Left renal cortex interstitium (tissue), 4 donors: ENCODE measurements at regions not wholly inside any gene's neighbourhood (a gene's known extent, or its start where the extent isn't known, plus 50 kb on each side); places are given as distances from the start of the nearest gene placed in this dataset.
A peak's percentile ranks its signal among the peaks of the same experiment; 100 is the strongest.

Experiments used
- DNase-seq, 4 donors: peaks; one replicate each; pipeline ENCODE4 v3.0.0-alpha.2; 2013; ENCODE audit warnings: low read depth in 4 of 4, low spot score in 2 of 4, missing footprints in 1 of 4

GRCh38 chr13:104895521-104895920 is 1639.9 kb downstream of the EFNB2 start:
- DNase-seq, result peak in 1 of 4 donors; percentile 29

GRCh38 chr13:104875038-104875754 is 1660.3 kb downstream of the EFNB2 start:
- no peak for DNase-seq

- no peak for DNase-seq
Measured at GRCh38 chr13:104872153-104872552, 1663.3 kb downstream of the EFNB2 start.

GRCh38 chr13:104871456-104871855 is 1664.0 kb downstream of the EFNB2 start:
- DNase-seq, result no peak

- no peak for DNase-seq
Measured at GRCh38 chr13:104869501-104869900, 1666.0 kb downstream of the EFNB2 start.

GRCh38 chr13:104868806-104869205 is 1666.7 kb downstream of the EFNB2 start:
- no peak for DNase-seq

GRCh38 chr13:104855581-104855980 is 1679.9 kb downstream of the EFNB2 start:
- DNase-seq, result no peak

GRCh38 chr13:104854698-104855097 is 1680.8 kb downstream of the EFNB2 start:
- DNase-seq, result no peak

- DNase-seq, result no peak
Measured at GRCh38 chr13:104854007-104854406, 1681.5 kb downstream of the EFNB2 start.

- no peak for DNase-seq
Measured at GRCh38 chr13:104847922-104848321, 1687.5 kb downstream of the EFNB2 start.

- no peak for DNase-seq
Measured at GRCh38 chr13:104843401-104843800, 1692.1 kb downstream of the EFNB2 start.

- DNase-seq, result no peak
Measured at GRCh38 chr13:104841110-104841509, 1694.4 kb downstream of the EFNB2 start.

- DNase-seq, result no peak
Measured at GRCh38 chr13:104837756-104838155, 1697.7 kb downstream of the EFNB2 start.

GRCh38 chr13:104833221-104833620 is 1702.2 kb downstream of the EFNB2 start:
- no peak for DNase-seq

GRCh38 chr13:104832231-104832630 is 1703.2 kb downstream of the EFNB2 start:
- DNase-seq, result no peak

GRCh38 chr13:104831831-104832230 is 1703.6 kb downstream of the EFNB2 start:
- DNase-seq, result no peak

GRCh38 chr13:104823709-104824108 is 1711.8 kb downstream of the EFNB2 start:
- no peak for DNase-seq

GRCh38 chr13:104823071-104823470 is 1712.4 kb downstream of the EFNB2 start:
- no peak for DNase-seq

GRCh38 chr13:104817271-104817670 is 1718.2 kb downstream of the EFNB2 start:
- DNase-seq, result no peak

- no peak for DNase-seq
Measured at GRCh38 chr13:104816726-104817125, 1718.7 kb downstream of the EFNB2 start.

GRCh38 chr13:104810242-104810641 is 1725.2 kb downstream of the EFNB2 start:
- DNase-seq, result no peak

GRCh38 chr13:104809483-104809882 is 1726.0 kb downstream of the EFNB2 start:
- DNase-seq, result no peak

- no peak for DNase-seq
Measured at GRCh38 chr13:104805346-104805745, 1730.1 kb downstream of the EFNB2 start.
